Prostate gland (tissue), 2 donors: ENCODE measurements at regions not wholly inside any gene's neighbourhood (a gene's known extent, or its start where the extent isn't known, plus 50 kb on each side); places are given as distances from the start of the nearest gene placed in this dataset.

ENCODE experiments used
- POLR2A ChIP-seq: fragments of 450-650 bp; IDR thresholded peaks from one replicate; pipeline ENCODE4 v1.6.1; 2016; ENCODE audit warnings: antibody characterized with exemption, mild to moderate bottlenecking
- TF ChIP-seq, protein P1 (sequence below), 4 experiments: fragments of 200-600 bp in 2 of 4; fragments of 450-650 bp in 2 of 4; sonication (generic) in 2 of 4; IDR thresholded peaks; 1 replicate in 3 of 4; 2 replicates in 1 of 4; pipeline ENCODE4 v1.5.1; 2016 to 2019; ENCODE audit warnings: antibody characterized with exemption in 4 of 4, mild to moderate bottlenecking in 2 of 4, moderate library complexity in 2 of 4

GRCh38 chr6:104268389-104268788, 591.3 kb downstream of the HACE1 start:
- TF ChIP-seq POLR2A = no peak
- TF ChIP-seq, protein P1, sequence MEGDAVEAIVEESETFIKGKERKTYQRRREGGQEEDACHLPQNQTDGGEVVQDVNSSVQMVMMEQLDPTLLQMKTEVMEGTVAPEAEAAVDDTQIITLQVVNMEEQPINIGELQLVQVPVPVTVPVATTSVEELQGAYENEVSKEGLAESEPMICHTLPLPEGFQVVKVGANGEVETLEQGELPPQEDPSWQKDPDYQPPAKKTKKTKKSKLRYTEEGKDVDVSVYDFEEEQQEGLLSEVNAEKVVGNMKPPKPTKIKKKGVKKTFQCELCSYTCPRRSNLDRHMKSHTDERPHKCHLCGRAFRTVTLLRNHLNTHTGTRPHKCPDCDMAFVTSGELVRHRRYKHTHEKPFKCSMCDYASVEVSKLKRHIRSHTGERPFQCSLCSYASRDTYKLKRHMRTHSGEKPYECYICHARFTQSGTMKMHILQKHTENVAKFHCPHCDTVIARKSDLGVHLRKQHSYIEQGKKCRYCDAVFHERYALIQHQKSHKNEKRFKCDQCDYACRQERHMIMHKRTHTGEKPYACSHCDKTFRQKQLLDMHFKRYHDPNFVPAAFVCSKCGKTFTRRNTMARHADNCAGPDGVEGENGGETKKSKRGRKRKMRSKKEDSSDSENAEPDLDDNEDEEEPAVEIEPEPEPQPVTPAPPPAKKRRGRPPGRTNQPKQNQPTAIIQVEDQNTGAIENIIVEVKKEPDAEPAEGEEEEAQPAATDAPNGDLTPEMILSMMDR (IDR thresholded peaks at IDR 0.05) = no peak
